ENCODE measurements at regions not wholly inside any gene's neighbourhood (a gene's known extent, or its start where the extent isn't known, plus 50 kb on each side); places are given as distances from the start of the nearest gene placed in this dataset.

DNA sequence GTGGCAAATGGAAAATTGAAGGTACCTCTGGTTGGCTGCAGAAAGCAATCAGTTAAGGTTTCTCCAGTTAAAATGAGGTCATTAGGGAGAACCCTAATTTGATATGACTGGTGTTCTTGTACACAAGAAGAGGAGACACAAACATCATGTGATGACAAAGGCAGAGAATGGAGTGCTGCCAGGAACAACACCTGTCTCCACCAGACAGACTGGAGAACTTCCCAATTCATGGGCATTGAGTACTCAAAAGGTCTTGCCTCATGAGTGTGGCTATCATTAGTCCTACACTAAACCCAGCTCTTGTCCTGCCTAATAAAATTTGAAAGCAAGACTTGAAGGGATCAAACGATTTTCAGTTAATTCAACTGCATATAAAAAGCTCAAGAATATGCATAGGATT is 152.6 kb downstream of the PTPN20 start:
- TF ChIP-seq, protein P1, sequence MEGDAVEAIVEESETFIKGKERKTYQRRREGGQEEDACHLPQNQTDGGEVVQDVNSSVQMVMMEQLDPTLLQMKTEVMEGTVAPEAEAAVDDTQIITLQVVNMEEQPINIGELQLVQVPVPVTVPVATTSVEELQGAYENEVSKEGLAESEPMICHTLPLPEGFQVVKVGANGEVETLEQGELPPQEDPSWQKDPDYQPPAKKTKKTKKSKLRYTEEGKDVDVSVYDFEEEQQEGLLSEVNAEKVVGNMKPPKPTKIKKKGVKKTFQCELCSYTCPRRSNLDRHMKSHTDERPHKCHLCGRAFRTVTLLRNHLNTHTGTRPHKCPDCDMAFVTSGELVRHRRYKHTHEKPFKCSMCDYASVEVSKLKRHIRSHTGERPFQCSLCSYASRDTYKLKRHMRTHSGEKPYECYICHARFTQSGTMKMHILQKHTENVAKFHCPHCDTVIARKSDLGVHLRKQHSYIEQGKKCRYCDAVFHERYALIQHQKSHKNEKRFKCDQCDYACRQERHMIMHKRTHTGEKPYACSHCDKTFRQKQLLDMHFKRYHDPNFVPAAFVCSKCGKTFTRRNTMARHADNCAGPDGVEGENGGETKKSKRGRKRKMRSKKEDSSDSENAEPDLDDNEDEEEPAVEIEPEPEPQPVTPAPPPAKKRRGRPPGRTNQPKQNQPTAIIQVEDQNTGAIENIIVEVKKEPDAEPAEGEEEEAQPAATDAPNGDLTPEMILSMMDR (conservative IDR thresholded peaks at IDR 0.05; ENCODE audit: low read depth, low read length): no peak
- no peak overlapping the region for H3K4me3 ChIP-seq (ENCODE audit: low read depth, low read length)
- no peak for DNase-seq (ENCODE audit: low read depth)

DNA sequence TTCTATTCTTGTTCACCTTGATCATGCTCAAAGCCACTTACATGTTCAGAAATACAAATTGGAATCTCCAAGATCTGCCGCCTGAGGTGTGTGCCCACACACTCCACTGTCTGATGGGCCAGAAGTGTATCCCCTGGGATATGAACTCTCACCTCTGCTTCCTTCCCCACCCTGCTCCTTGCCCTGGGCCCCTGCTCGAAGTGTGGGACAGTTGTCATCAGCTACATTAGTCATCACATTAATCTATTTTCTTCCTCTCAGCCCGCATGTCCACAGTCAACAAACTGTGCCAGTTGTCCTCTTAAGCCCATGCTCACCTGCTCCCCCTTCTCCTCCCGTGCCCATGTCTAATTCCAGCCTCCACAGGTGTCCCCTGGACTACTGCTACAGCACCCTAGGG is 154.7 kb downstream of the PTPN20 start:
- no peak overlapping the region for H3K4me3 ChIP-seq (ENCODE audit: low read depth, low read length)
- TF ChIP-seq, protein P1 (conservative IDR thresholded peaks at IDR 0.05; ENCODE audit: low read depth, low read length): no peak
- no peak for DNase-seq (ENCODE audit: low read depth)

DNA sequence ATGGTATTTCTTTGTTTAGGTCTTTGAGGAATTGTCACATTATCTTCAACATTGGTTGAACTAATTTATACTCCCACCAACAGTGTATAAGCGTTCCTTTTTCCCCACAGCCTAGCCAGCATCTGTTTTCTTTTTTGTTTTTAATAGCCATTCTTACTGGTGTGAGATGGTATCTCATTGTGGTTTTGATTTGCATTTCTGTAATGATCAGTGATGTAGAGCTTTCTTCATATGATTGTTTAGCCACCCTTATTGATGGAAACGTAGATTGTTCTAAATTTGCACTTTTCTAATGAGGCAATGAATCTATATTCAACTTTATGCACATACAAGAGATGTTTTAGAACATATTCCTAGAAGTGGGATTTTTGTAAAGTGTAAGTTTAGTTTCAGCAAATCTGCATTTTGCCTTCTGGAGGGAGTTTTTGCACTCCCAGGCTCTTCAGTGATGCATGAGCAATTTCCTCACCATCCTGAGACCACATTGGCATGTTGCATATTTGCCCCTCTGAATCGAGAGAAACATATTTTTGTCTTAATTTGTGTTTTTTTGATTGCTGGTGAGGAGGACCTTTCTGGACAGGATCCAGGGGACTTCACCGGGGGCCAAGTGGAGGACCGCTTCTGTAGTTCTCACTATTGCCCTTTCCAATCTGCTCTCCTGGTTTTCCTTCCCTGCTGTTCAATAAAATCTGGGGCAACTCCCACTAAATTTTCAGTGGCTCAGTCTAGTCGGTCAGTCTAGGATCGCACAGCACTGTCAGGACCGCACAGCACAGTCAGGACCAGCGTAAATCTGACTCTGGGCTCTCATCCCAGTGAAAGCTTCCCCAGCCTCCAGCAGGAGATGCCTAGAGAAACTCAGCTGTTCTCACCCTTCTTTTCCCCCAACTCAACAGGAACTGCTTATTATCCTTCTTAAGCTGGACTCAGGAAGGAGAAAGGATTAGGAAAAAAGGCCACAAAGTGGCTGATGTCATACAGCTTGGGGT is 157.0 kb downstream of the PTPN20 start:
- no peak overlapping the region for H3K4me3 ChIP-seq (ENCODE audit: low read depth, low read length)
- TF ChIP-seq, protein P1 (conservative IDR thresholded peaks at IDR 0.05; ENCODE audit: low read depth, low read length): no peak
- no peak for DNase-seq (ENCODE audit: low read depth)

DNA sequence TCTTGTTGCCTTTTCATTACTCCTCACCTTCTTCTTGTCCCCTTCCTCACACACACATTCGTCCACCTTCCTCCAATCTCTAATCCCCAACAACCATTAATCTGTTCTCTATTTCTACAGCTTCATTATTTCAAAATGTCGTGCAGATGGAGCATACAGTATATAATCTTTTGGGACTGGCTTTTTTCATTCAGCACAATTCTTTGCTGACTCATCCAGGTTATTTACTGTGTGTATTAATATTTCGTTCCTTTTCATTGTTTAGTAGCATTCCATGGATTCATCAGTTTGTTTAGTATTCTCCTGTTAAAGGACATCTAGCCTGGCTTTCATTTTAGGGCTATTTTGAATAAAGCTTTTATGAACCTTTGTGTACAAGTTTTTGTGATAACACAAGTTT is 159.3 kb downstream of the PTPN20 start:
- no peak for DNase-seq (ENCODE audit: low read depth)
- TF ChIP-seq, protein P1 (conservative IDR thresholded peaks at IDR 0.05; ENCODE audit: low read depth, low read length): no peak

DNA sequence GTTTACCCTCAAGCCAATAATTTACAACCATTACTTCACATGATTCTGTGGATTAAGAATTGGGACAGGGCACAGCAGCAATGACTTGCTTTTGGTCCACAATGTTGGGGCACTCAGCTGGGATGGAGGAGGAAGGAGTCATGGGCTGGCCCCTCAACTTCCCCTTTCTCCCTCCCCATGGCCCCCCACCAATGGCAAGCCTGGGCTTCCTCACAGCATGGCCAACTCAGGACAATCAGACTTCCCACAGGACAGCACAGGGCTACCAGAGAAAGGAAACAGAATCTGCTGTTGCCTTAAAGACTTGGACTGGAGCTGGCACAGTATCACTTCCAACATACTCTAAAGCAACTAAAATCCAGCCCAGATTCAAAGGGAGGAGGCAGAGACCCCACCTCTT is 160.7 kb downstream of the PTPN20 start:
- no peak overlapping the region for H3K4me3 ChIP-seq (ENCODE audit: low read depth, low read length)
- DNase-seq (ENCODE audit: low read depth): no peak
- TF ChIP-seq, protein P1 (conservative IDR thresholded peaks at IDR 0.05; ENCODE audit: low read depth, low read length): no peak

More for the DNA sequence above, 159.3 kb downstream of the PTPN20 start:
- no peak overlapping the region for H3K4me3 ChIP-seq (ENCODE audit: low read depth, low read length)

DNA sequence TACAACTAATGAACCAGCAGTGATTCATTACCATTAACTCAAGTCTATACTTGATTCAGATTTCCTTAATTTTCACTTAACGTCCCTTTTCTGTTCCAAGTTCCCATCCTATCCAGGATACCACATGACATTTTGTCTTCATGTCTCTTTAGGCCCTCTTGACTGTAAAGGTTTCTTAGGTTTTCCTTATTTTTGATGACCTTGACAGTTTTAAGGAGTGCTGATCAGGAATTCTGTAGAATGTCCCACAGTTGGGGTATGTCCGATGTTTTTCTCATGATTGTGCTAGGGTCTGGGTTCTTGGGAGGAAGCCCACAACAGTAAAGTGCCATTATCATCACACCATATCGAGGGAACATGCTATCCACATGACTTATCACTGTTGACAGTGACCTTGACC is 162.7 kb downstream of the PTPN20 start:
- no peak overlapping the region for H3K4me3 ChIP-seq (ENCODE audit: low read depth, low read length)
- TF ChIP-seq, protein P1 (conservative IDR thresholded peaks at IDR 0.05; ENCODE audit: low read depth, low read length): no peak
- DNase-seq (ENCODE audit: low read depth): no peak

Measured in epithelial cell of proximal tubule (primary cell).